GM12875 (cell line): ENCODE measurements at regions not wholly inside any gene's neighbourhood (a gene's known extent, or its start where the extent isn't known, plus 50 kb on each side); places are given as distances from the start of the nearest gene placed in this dataset.

Experiments used
- H3K4me3 ChIP-seq: one replicate; pipeline ENCODE4 v1.5.1; 2011; ENCODE audit warnings: low read depth, low read length, control low read depth
- TF ChIP-seq, protein P1 (sequence below): IDR thresholded peaks from 2 replicates; pipeline ENCODE4 v1.5.1; 2011; ENCODE audit warnings: low read depth, mild to moderate bottlenecking, control low read depth, inconsistent platforms, low read length, moderate library complexity, borderline replicate concordance; ENCODE audit not compliant: insufficient read depth

DNA sequence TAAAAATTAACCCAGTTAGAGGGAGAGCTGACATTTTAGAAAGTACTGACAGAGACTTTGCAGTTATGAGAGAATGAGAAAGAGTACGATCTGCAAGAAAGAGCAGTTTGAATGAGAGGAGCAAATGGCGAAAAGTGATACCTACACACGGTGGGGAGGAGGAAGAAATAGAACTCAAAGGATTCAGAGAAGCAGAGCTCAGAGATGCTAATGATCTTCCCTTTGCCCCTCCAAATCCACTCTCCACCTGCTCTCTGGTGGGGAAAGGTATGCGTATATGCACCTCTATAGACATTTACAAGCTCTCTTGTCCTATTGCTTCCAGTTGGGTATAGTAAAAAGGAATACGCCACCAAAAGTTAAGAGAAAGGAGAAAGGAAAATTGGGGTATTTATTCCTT, 123.3 kb upstream of the TTC14 start:
- TF ChIP-seq, protein P1, sequence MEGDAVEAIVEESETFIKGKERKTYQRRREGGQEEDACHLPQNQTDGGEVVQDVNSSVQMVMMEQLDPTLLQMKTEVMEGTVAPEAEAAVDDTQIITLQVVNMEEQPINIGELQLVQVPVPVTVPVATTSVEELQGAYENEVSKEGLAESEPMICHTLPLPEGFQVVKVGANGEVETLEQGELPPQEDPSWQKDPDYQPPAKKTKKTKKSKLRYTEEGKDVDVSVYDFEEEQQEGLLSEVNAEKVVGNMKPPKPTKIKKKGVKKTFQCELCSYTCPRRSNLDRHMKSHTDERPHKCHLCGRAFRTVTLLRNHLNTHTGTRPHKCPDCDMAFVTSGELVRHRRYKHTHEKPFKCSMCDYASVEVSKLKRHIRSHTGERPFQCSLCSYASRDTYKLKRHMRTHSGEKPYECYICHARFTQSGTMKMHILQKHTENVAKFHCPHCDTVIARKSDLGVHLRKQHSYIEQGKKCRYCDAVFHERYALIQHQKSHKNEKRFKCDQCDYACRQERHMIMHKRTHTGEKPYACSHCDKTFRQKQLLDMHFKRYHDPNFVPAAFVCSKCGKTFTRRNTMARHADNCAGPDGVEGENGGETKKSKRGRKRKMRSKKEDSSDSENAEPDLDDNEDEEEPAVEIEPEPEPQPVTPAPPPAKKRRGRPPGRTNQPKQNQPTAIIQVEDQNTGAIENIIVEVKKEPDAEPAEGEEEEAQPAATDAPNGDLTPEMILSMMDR: no peak

DNA sequence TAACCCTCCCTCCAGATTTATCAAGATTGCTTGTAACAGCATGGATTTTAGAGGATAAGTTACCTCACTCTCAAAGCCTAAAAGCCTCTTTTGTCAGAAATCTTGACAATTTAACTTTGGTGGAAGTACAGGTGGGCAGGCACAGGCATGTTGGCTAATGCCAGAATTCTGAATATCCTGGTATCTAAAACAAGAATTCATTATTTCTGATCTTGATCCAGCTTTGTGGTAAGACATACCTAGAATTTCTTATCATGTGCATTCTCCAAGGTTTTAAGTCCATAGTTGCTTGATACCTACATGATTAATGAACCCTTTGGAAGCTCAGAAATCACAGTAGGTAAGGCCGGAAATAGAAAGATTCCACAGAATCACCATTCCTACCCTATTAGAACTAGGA, 109.9 kb upstream of the TTC14 start:
- H3K4me3 ChIP-seq: no peak overlapping the region
- TF ChIP-seq, protein P1: no peak

More for the DNA sequence above, 123.3 kb upstream of the TTC14 start:
- H3K4me3 ChIP-seq: no peak overlapping the region

DNA sequence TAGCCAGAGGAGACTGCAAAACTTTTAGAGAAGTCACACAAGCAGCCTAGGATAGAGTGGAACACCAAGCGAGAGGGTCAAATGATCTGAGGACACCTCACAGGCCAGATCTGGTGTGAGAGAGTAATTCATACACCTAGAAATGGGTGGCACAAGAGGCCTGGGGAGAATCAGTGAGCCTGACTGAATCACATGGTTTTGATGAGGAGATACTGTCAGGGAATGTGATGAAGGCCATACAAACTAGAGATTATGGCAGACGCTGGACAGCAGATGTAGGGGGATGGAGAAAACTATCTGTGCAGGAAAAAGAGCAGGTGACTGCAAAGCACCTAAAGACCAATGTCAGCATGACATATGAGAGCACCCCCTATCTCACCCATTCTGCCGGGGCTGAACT, 105.0 kb upstream of the TTC14 start:
- no peak overlapping the region for H3K4me3 ChIP-seq
- TF ChIP-seq, protein P1: no peak

DNA sequence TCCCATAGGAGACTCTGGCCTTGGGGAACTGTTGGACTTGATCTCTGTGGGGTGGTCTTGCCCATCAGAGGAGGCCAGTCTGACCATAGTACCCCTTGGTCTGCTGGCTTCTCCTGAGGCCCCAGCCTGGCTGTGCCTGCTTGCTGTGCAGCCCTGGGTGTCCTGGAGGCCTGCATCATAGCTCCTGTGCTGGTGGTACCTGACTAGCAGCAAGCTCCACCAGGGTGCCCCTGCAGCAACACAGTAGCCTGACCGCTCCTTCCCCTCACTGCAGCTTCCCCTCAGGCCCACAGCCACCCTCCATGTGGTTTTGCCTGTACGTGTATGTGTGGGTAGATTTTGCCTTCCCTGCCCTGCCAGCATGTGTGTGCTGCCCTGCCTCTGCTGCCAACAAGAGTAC, 85.6 kb upstream of the TTC14 start:
- no peak overlapping the region for H3K4me3 ChIP-seq
- TF ChIP-seq, protein P1: no peak

DNA sequence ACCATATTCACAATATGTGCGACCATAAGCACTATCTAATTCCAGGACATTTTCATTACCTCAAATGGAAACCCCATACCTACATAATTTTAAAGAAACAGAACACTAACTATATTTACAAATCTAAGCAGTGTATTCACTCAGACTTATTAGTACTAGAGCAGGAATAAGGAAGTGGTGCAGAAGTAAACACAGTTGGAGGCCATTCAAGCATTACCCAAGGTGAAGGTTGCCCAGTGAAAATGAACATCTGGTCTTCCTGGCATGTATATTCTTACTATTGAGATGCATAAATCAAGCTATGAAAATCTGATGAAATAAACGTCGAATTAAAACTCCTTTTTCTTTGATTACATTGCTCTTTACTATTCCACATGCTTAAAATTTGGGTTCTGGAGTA, 78.9 kb upstream of the TTC14 start:
- H3K4me3 ChIP-seq: no peak overlapping the region
- TF ChIP-seq, protein P1: no peak

DNA sequence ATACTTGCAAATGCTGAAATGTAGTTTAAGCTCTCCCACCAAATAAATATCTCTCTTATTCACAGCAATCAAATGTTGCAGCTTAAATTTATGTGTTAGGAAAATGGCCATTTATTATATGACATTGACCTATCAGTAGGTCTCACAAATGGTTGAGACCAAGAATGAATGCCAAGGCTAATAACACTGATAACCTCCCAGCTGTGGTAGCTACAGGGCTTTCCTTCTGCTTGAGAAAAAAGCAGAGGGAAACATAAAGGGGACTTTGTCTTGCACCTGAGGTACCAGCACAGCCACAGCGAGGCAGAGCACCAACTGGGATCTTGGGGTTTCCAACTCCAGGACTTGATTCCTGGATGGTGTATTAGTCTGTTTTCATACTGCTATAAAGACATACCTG, 73.1 kb upstream of the TTC14 start:
- TF ChIP-seq, protein P1: no peak
- no peak overlapping the region for H3K4me3 ChIP-seq

DNA sequence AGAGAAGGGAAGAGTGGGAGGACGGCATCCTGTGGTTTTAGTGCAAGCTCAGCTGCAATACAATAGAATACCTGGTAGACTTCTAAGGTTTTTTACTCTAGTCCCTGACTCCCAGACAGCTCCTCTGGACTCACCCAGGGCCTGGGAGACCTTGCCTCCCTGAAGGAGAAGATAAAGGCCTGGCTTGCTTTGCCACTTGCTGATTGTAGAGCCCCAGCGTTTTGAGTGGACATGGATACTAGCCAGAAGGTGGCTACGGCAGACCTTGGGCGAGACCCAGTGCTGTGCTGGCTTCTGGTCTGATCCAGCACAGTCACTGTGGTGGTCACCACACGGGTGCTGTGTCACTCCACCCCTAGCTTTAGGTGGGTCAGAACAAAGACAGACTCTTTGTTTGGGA, 72.2 kb upstream of the TTC14 start:
- TF ChIP-seq, protein P1: no peak
- no peak overlapping the region for H3K4me3 ChIP-seq
